Fibroblast of mammary gland (primary cell): ENCODE measurements at regions not wholly inside any gene's neighbourhood (a gene's known extent, or its start where the extent isn't known, plus 50 kb on each side); places are given as distances from the start of the nearest gene placed in this dataset.

Source experiments
- DNase-seq: peaks from one replicate; pipeline ENCODE4 v3.0.0-alpha.2; 2010; ENCODE audit warnings: low read depth
- H3K4me3 ChIP-seq: 2 replicates; pipeline ENCODE4 v1.5.1; 2011; ENCODE audit warnings: low read depth, mild to moderate bottlenecking, low read length, moderate library complexity; ENCODE audit not compliant: control insufficient read depth
- TF ChIP-seq, protein P1 (sequence below): conservative IDR thresholded peaks from 2 replicates; pipeline ENCODE4 v1.5.1; 2011; ENCODE audit warnings: low read depth, low read length, inconsistent platforms; ENCODE audit not compliant: control insufficient read depth, insufficient read depth

GRCh38 chr5:85998656-85999055, 619.1 kb upstream of the COX7C start:
- H3K4me3 ChIP-seq: no peak overlapping the region
- DNase-seq: no peak
- TF ChIP-seq, protein P1, sequence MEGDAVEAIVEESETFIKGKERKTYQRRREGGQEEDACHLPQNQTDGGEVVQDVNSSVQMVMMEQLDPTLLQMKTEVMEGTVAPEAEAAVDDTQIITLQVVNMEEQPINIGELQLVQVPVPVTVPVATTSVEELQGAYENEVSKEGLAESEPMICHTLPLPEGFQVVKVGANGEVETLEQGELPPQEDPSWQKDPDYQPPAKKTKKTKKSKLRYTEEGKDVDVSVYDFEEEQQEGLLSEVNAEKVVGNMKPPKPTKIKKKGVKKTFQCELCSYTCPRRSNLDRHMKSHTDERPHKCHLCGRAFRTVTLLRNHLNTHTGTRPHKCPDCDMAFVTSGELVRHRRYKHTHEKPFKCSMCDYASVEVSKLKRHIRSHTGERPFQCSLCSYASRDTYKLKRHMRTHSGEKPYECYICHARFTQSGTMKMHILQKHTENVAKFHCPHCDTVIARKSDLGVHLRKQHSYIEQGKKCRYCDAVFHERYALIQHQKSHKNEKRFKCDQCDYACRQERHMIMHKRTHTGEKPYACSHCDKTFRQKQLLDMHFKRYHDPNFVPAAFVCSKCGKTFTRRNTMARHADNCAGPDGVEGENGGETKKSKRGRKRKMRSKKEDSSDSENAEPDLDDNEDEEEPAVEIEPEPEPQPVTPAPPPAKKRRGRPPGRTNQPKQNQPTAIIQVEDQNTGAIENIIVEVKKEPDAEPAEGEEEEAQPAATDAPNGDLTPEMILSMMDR: no peak

GRCh38 chr5:86008293-86008692, 609.4 kb upstream of the COX7C start:
- no peak overlapping the region for H3K4me3 ChIP-seq
- DNase-seq: no peak

GRCh38 chr5:86008704-86009103, 609.0 kb upstream of the COX7C start:
- TF ChIP-seq, protein P1: no peak
- no peak for DNase-seq
- H3K4me3 ChIP-seq: no peak overlapping the region

More at GRCh38 chr5:86008293-86008692, 609.4 kb upstream of the COX7C start:
- TF ChIP-seq, protein P1: no peak

- TF ChIP-seq, protein P1: no peak
- DNase-seq: no peak
- H3K4me3 ChIP-seq: no peak overlapping the region
Measured at GRCh38 chr5:86011937-86012336, 605.8 kb upstream of the COX7C start.

DNA sequence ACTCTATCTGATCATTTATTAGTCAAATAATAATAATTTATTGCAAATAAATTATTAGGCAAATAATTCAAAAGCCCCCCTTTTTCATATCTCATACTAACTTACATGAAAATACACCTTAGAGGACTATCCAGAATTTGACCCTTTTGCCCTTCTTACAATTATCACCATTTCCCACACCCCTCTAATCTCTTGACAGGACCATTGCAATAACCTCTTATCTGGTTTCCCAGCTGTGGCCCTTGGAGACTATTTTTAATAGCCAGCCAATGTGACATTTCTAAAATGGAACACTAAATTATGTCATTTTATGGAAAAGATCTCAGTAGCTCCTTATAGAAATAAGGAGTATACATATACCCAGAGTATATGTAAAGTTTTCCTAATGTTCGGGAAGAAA, 588.4 kb upstream of the COX7C start:
- TF ChIP-seq, protein P1: no peak
- no peak for DNase-seq
- no peak overlapping the region for H3K4me3 ChIP-seq

GRCh38 chr5:86030753-86031152, 587.0 kb upstream of the COX7C start:
- no peak overlapping the region for H3K4me3 ChIP-seq
- no peak for DNase-seq
- TF ChIP-seq, protein P1: no peak

GRCh38 chr5:86038566-86038965, 579.2 kb upstream of the COX7C start:
- no peak for DNase-seq
- H3K4me3 ChIP-seq: no peak overlapping the region
- TF ChIP-seq, protein P1: no peak
